ENCODE measurements at regions not wholly inside any gene's neighbourhood (a gene's known extent, or its start where the extent isn't known, plus 50 kb on each side); places are given as distances from the start of the nearest gene placed in this dataset.

DNA sequence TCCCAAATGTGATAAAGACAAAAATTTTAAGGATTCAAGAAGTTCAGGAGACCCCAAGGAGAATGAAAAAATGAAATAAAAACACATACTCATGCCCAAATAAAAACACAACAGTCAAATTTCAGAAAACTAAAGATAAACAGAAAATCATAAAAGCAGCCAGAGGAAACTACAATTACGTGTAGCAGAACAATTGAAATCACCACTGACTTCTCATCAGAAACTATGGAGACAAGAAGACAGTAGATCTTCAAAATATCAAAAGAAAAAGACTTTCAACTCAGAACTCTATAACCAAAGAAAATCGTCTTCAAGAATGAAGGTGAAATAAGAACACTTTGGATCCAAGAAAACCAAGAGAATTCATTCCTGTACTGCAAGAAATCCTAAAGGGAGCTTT is 54.9 kb downstream of the DIO3 start:
- TF ChIP-seq, protein P1, sequence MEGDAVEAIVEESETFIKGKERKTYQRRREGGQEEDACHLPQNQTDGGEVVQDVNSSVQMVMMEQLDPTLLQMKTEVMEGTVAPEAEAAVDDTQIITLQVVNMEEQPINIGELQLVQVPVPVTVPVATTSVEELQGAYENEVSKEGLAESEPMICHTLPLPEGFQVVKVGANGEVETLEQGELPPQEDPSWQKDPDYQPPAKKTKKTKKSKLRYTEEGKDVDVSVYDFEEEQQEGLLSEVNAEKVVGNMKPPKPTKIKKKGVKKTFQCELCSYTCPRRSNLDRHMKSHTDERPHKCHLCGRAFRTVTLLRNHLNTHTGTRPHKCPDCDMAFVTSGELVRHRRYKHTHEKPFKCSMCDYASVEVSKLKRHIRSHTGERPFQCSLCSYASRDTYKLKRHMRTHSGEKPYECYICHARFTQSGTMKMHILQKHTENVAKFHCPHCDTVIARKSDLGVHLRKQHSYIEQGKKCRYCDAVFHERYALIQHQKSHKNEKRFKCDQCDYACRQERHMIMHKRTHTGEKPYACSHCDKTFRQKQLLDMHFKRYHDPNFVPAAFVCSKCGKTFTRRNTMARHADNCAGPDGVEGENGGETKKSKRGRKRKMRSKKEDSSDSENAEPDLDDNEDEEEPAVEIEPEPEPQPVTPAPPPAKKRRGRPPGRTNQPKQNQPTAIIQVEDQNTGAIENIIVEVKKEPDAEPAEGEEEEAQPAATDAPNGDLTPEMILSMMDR (IDR thresholded peaks at IDR 0.05; ENCODE audit: insufficient read depth, low read length, poor library complexity, severe bottlenecking): no peak
- TF ChIP-seq EZH2phosphoT487 (conservative IDR thresholded peaks at IDR 0.05; ENCODE audit: low read length): no peak
